ENCODE measurements at regions not wholly inside any gene's neighbourhood (a gene's known extent, or its start where the extent isn't known, plus 50 kb on each side); places are given as distances from the start of the nearest gene placed in this dataset.

DNA sequence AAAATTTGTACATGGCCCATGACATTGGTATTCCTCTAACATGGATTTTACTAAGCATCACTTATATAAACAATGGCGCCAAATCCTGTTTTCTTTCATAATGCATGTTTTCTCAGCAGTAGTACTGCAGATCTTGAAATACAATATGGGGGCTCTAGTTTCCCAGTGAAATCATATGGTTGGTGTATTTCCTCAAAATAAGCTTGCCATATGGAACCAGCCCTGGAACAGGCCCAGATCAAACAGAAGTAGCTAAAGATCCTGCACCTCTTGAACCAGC is 163.9 kb downstream of the ZNF608 start:
- TF ChIP-seq, protein P1, sequence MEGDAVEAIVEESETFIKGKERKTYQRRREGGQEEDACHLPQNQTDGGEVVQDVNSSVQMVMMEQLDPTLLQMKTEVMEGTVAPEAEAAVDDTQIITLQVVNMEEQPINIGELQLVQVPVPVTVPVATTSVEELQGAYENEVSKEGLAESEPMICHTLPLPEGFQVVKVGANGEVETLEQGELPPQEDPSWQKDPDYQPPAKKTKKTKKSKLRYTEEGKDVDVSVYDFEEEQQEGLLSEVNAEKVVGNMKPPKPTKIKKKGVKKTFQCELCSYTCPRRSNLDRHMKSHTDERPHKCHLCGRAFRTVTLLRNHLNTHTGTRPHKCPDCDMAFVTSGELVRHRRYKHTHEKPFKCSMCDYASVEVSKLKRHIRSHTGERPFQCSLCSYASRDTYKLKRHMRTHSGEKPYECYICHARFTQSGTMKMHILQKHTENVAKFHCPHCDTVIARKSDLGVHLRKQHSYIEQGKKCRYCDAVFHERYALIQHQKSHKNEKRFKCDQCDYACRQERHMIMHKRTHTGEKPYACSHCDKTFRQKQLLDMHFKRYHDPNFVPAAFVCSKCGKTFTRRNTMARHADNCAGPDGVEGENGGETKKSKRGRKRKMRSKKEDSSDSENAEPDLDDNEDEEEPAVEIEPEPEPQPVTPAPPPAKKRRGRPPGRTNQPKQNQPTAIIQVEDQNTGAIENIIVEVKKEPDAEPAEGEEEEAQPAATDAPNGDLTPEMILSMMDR (IDR thresholded peaks at IDR 0.05), result no peak
- no peak for TF ChIP-seq POLR2A (IDR thresholded peaks at IDR 0.05)
- TF ChIP-seq POLR2AphosphoS5 (IDR thresholded peaks at IDR 0.05), result no peak
- no peak for TF ChIP-seq EP300 (IDR thresholded peaks at IDR 0.05)
